Astrocyte (in vitro differentiated cells and primary cell): ENCODE measurements at regions not wholly inside any gene's neighbourhood (a gene's known extent, or its start where the extent isn't known, plus 50 kb on each side); places are given as distances from the start of the nearest gene placed in this dataset.

Source experiments
- DNase-seq: peaks from one replicate; pipeline ENCODE4 v3.0.0-alpha.2; 2010; ENCODE audit warnings: low read depth
- FAIRE-seq: peaks from 2 replicates; lab custom pipeline; 2011; peaks lifted over from hg19 to GRCh38; lab: Jason Lieb, UNC
- H2AFZ ChIP-seq: 2 replicates; pipeline ENCODE4 v1.6.0; 2012; ENCODE audit warnings: low read depth, low read length, inconsistent platforms
- H3K27ac ChIP-seq: 2 replicates; pipeline ENCODE4 v1.5.1; 2011; ENCODE audit warnings: low read depth, low read length, inconsistent platforms
- H3K27me3 ChIP-seq: 2 replicates; pipeline ENCODE4 v1.6.0; 2011; ENCODE audit warnings: low read length, inconsistent platforms; ENCODE audit not compliant: insufficient read depth
- H3K36me3 ChIP-seq: 2 replicates; pipeline ENCODE4 v1.5.1; 2011; ENCODE audit warnings: low read length, inconsistent platforms; ENCODE audit not compliant: insufficient read depth
- H3K4me1 ChIP-seq: 2 replicates; pipeline ENCODE4 v1.5.1; 2011; ENCODE audit warnings: low read length, inconsistent platforms; ENCODE audit not compliant: insufficient read depth
- H3K4me2 ChIP-seq: 2 replicates; pipeline ENCODE4 v1.6.0; 2012; ENCODE audit warnings: low read length, inconsistent platforms
- H3K4me3 ChIP-seq: 2 replicates; pipeline ENCODE4 v1.5.1; 2011; ENCODE audit warnings: low read depth, mild to moderate bottlenecking, low read length, inconsistent platforms; ENCODE audit not compliant: insufficient read depth
- H3K79me2 ChIP-seq: 2 replicates; pipeline ENCODE4 v1.6.0; 2012; ENCODE audit warnings: mild to moderate bottlenecking, low read length, inconsistent platforms; ENCODE audit not compliant: insufficient read depth
- H3K9ac ChIP-seq: 2 replicates; pipeline ENCODE4 v1.6.0; 2012; ENCODE audit warnings: mild to moderate bottlenecking, low read length, inconsistent platforms
- H3K9me3 ChIP-seq: 2 replicates; pipeline ENCODE4 v1.5.1; 2012; ENCODE audit warnings: low read depth, mild to moderate bottlenecking, low read length, inconsistent platforms; ENCODE audit not compliant: insufficient read depth
- H4K20me1 ChIP-seq: 2 replicates; pipeline ENCODE4 v1.6.0; 2012; ENCODE audit warnings: low read length, inconsistent platforms; ENCODE audit not compliant: insufficient read depth
- H3K27ac Mint-ChIP-seq: one replicate; pipeline ENCODE4 v1.8.0; 2021; ENCODE audit warnings: mild to moderate bottlenecking, mixed read lengths; ENCODE audit not compliant: unreplicated experiment
- H3K27me3 Mint-ChIP-seq: one replicate; pipeline ENCODE4 v1.8.0; 2021; ENCODE audit warnings: low read depth, mixed read lengths; ENCODE audit not compliant: unreplicated experiment
- H3K36me3 Mint-ChIP-seq: one replicate; pipeline ENCODE4 v1.8.0; 2021; ENCODE audit warnings: low read depth, mixed read lengths; ENCODE audit not compliant: unreplicated experiment
- H3K4me1 Mint-ChIP-seq: one replicate; pipeline ENCODE4 v1.8.0; 2021; ENCODE audit warnings: low read depth, mixed read lengths; ENCODE audit not compliant: unreplicated experiment
- H3K4me3 Mint-ChIP-seq: one replicate; pipeline ENCODE4 v1.8.0; 2021; ENCODE audit warnings: mild to moderate bottlenecking, moderate library complexity, mixed read lengths; ENCODE audit not compliant: unreplicated experiment
- H3K9me3 Mint-ChIP-seq: one replicate; pipeline ENCODE4 v1.8.0; 2021; ENCODE audit warnings: mild to moderate bottlenecking, mixed read lengths; ENCODE audit not compliant: unreplicated experiment
- EZH2 ChIP-seq: IDR thresholded peaks from 2 replicates; pipeline ENCODE4 v1.6.1; 2012; ENCODE audit warnings: mild to moderate bottlenecking, low read length, inconsistent platforms; ENCODE audit not compliant: insufficient read depth
- TF ChIP-seq, protein P1 (sequence below): IDR thresholded peaks from 2 replicates; pipeline ENCODE4 v1.5.1; 2011; ENCODE audit warnings: low read depth, mild to moderate bottlenecking, inconsistent platforms, low read length, moderate library complexity; ENCODE audit not compliant: insufficient read depth

DNA sequence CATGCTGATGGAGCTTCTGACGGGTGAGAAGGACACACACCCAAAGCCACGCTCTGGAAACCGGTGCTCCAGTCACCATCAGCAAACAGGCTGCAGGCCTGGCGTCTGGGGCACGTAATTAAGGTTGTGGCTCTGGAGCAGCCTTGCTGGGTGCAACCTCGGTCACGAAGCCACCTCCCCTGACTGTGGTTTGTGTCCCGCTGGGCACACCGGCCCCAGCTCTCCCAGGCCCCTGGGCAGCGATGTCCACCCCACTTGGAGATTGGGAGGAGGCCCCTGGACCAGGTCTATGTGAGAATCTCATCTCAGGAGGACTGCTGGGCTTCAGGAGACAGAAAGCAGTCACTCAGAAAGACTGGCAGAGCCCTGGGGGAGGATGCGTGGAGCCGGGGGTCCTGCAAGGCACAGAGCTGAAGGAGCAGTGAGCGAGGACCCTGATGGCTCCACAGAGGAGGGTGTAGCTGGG, 631.6 kb downstream of the BRD1 start:
- Mint-ChIP-seq H3K4me3 (no peak overlapping the region), H3K27ac (no peak overlapping the region), H3K4me1 (no peaks in the 10 kb centered on the region), H3K9me3 (peaks cover 2% of the 10 kb centered on the region), H3K36me3 (peaks cover 1% of the 10 kb centered on the region), H3K27me3 (peaks cover 58% of the 10 kb centered on the region)
- H3K36me3 ChIP-seq: no peaks in the 10 kb centered on the region
- no peak overlapping the region for H3K4me2 ChIP-seq
- DNase-seq (no peak), FAIRE-seq (no peak)
- no peak overlapping the region for H3K4me3 ChIP-seq
- H3K4me1 ChIP-seq: no peaks in the 10 kb centered on the region
- H2AFZ ChIP-seq: no peak overlapping the region
- H3K27me3 ChIP-seq: no peaks in the 10 kb centered on the region
- no peaks in the 10 kb centered on the region for H3K79me2 ChIP-seq
- H3K9me3 ChIP-seq: peaks cover 4% of the 10 kb centered on the region
- H4K20me1 ChIP-seq: no peaks in the 10 kb centered on the region
- H3K9ac ChIP-seq: no peak overlapping the region
- TF ChIP-seq, protein P1, sequence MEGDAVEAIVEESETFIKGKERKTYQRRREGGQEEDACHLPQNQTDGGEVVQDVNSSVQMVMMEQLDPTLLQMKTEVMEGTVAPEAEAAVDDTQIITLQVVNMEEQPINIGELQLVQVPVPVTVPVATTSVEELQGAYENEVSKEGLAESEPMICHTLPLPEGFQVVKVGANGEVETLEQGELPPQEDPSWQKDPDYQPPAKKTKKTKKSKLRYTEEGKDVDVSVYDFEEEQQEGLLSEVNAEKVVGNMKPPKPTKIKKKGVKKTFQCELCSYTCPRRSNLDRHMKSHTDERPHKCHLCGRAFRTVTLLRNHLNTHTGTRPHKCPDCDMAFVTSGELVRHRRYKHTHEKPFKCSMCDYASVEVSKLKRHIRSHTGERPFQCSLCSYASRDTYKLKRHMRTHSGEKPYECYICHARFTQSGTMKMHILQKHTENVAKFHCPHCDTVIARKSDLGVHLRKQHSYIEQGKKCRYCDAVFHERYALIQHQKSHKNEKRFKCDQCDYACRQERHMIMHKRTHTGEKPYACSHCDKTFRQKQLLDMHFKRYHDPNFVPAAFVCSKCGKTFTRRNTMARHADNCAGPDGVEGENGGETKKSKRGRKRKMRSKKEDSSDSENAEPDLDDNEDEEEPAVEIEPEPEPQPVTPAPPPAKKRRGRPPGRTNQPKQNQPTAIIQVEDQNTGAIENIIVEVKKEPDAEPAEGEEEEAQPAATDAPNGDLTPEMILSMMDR: no peak
- no peak for TF ChIP-seq EZH2
- no peak overlapping the region for H3K27ac ChIP-seq

DNA sequence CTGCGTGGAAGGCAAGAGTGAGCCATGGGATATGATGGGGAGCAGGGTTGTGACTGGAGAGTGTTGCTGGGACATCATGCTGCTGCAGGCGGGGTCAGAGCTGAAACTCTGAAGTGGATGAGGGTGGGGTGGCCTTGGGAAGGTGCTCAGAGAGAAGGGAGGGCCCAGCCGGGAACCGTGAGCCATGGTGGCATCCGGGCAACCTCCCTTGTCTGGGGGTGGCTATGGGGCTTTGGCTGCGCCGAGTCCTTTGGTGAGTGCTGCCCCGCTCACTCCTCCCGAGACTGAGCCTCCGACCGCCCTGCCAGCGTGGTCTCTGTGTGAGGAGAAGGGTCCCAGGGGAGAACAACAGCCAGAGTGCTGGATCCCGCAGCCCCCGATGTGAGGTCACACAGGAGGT, 632.0 kb downstream of the BRD1 start:
- H2AFZ ChIP-seq: no peak overlapping the region
- no peaks in the 10 kb centered on the region for H4K20me1 ChIP-seq
- no peaks in the 10 kb centered on the region for H3K79me2 ChIP-seq
- peaks cover 60% of the 10 kb centered on the region for H3K27me3 Mint-ChIP-seq
- TF ChIP-seq, protein P1: no peak
- no peak for TF ChIP-seq EZH2
- peaks cover 4% of the 10 kb centered on the region for H3K9me3 ChIP-seq
- DNase-seq (no peak), FAIRE-seq (no peak)
- no peak overlapping the region for H3K4me3 Mint-ChIP-seq
- no peak overlapping the region for H3K4me3 ChIP-seq
- no peaks in the 10 kb centered on the region for H3K4me1 Mint-ChIP-seq
- H3K4me1 ChIP-seq: no peaks in the 10 kb centered on the region
- H3K4me2 ChIP-seq: no peak overlapping the region
- H3K27me3 ChIP-seq: no peaks in the 10 kb centered on the region
- peaks cover 1% of the 10 kb centered on the region for H3K36me3 Mint-ChIP-seq
- peaks cover 2% of the 10 kb centered on the region for H3K9me3 Mint-ChIP-seq
- H3K27ac Mint-ChIP-seq: no peak overlapping the region
- no peak overlapping the region for H3K9ac ChIP-seq
- H3K36me3 ChIP-seq: no peaks in the 10 kb centered on the region
- H3K27ac ChIP-seq: no peak overlapping the region

DNA sequence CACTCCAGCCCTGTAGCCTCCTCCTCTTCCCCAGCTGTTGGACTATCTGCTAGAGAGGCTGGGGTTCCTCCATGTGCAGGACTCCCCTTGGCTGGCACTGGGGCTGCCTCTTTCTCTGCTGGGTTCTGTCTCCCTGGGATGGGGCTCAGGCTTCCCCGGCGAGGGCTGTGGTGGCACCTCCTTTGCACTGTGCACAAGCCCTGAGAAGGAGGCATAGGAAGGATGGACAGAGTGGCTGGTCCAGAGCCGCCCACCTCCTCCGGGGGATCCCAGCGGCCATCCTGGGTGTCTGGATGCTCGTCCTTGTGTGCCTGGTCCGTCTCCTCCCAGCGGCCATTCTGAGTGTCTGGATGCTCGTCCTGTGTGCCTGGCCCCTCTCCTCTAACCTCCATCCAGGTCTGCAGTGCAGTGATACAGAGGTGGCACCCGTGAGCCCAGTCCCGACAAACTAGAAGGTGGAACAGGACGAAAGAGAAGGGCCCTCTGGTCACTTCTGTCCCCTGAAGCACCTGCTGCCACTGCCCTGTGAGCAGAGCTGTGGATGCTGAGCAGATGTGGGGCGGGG, 633.7 kb downstream of the BRD1 start:
- no peak for FAIRE-seq
- Histone ChIP-seq H3K79me2 (no peaks in the 10 kb centered on the region), H3K27ac (no peak overlapping the region), H3K9ac (no peak overlapping the region), H3K4me2 (no peak overlapping the region), H4K20me1 (no peaks in the 10 kb centered on the region), H3K4me3 (no peak overlapping the region), H3K36me3 (no peaks in the 10 kb centered on the region), H3K9me3 (peaks cover 3% of the 10 kb centered on the region), H3K27me3 (no peaks in the 10 kb centered on the region), H2AFZ (no peak overlapping the region), H3K4me1 (no peaks in the 10 kb centered on the region)
- DNase-seq: no peak
- H3K4me3 Mint-ChIP-seq: no peak overlapping the region
- H3K4me1 Mint-ChIP-seq: no peaks in the 10 kb centered on the region
- no peak overlapping the region for H3K27ac Mint-ChIP-seq
- peaks cover 55% of the 10 kb centered on the region for H3K27me3 Mint-ChIP-seq
- TF ChIP-seq, protein P1: no peak
- TF ChIP-seq EZH2: no peak
- H3K9me3 Mint-ChIP-seq: peaks cover 5% of the 10 kb centered on the region
- H3K36me3 Mint-ChIP-seq: peaks cover 1% of the 10 kb centered on the region
